Right lobe of liver (tissue), 6 donors: ENCODE measurements at regions not wholly inside any gene's neighbourhood (a gene's known extent, or its start where the extent isn't known, plus 50 kb on each side); places are given as distances from the start of the nearest gene placed in this dataset.
A peak's percentile ranks its signal among the peaks of the same experiment; 100 is the strongest.

ENCODE experiments used
- ATAC-seq, 4 donors: fragments of 200-7000 bp; cut with Tn5 transposase; one replicate each; pipeline ENCODE4 v1.9.1; 2020; ENCODE audit warnings: mild to moderate bottlenecking in 4 of 4, moderate library complexity in 4 of 4
- DNase-seq, 3 donors: peaks; one replicate each; pipeline ENCODE4 v3.0.0-alpha.2; 2020
- H3K27ac ChIP-seq, 3 donors: fragments of 200-600 bp; one replicate each; pipeline ENCODE4 v1.8.0; 2022
- H3K27me3 ChIP-seq, 2 donors: fragments of 200-600 bp; one replicate each; pipeline ENCODE4 v1.8.0; 2022
- H3K36me3 ChIP-seq, 4 donors: fragments of 200-600 bp; sonication (generic) in 1 of 4; one replicate each; pipeline versions ENCODE4 v1.5.1 to v1.8.0; 2017 to 2022; ENCODE audit warnings: control low read depth in 1 of 4
- H3K4me1 ChIP-seq, 4 donors: fragments of 200-600 bp; sonication (generic) in 1 of 4; one replicate each; pipeline versions ENCODE4 v1.5.1 to v1.8.0; 2017 to 2022; ENCODE audit warnings: control low read depth in 1 of 4
- H3K4me3 ChIP-seq, 3 donors: fragments of 200-600 bp; one replicate each; pipeline ENCODE4 v1.8.0; 2022
- H3K9me3 ChIP-seq, 4 donors: fragments of 200-600 bp; sonication (generic) in 1 of 4; one replicate each; pipeline versions ENCODE4 v1.5.1 to v1.8.0; 2017 to 2022; ENCODE audit warnings: control low read depth in 1 of 4
- POLR2A ChIP-seq: fragments of 450-650 bp; IDR thresholded peaks from one replicate; pipeline ENCODE4 v1.6.1; 2017; ENCODE audit warnings: antibody characterized with exemption, mild to moderate bottlenecking
- WGBS: methylation state at CpG from one replicate; pipeline ENCODE4 v1.1.6; 2018; ENCODE audit warnings: low coverage, low lambda C conversion rate; ENCODE audit not compliant: insufficient coverage; ENCODE audit errors: missing lambda C conversion rate; 5-methylcytosine and 5-hydroxymethylcytosine counted together
- intact Hi-C, 2 donors: fragments of 100-400 bp; cut with DNase I; formaldehyde crosslinking; loops; one replicate each; pipeline versions ENCODE4 v1.11.2 to v1.14.1; 2022
- TF ChIP-seq, protein P1 (sequence below), 4 donors: fragments of 200-600 bp in 3 of 4; fragments of 450-650 bp in 1 of 4; IDR thresholded peaks; one replicate each; pipeline versions ENCODE4 v1.5.1 to v1.8.0; 2016 to 2022; ENCODE audit warnings: antibody characterized with exemption in 4 of 4, mild to moderate bottlenecking in 2 of 4
- donor health status: DM: no; HTN: yes; CAD: no.
- donor health status: DM: no; HTN: no; CAD: no.
- donor health status: DM: no; HTN: no; CAD: no.
- donor health status: DM: no; HTN: yes; CAD: no.
- donor health status: DM: no; HTN: yes; CAD: no.

DNA sequence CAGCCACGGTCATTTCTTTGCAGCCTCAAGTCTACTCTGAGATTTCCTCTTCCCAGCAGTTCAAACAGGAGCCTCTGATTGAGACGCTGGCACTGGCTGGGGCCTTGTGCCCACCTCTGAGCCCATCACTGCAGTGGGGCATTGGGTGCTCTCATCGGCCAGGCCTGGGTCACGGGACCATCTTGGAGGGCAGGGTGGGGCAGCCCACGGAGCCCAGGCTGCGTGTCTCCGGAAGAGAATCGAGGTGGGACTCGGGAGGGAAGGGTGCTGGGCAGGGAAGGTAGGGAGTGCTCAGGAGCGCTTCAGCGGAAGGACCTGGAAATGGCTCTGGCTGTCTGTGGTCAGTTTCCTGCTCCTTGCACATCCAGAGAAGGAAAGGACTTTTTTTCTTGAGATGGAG lies 82.4 kb downstream of the RTP5 start:
- intact Hi-C loops = no loop called here
- TF ChIP-seq, protein P1, sequence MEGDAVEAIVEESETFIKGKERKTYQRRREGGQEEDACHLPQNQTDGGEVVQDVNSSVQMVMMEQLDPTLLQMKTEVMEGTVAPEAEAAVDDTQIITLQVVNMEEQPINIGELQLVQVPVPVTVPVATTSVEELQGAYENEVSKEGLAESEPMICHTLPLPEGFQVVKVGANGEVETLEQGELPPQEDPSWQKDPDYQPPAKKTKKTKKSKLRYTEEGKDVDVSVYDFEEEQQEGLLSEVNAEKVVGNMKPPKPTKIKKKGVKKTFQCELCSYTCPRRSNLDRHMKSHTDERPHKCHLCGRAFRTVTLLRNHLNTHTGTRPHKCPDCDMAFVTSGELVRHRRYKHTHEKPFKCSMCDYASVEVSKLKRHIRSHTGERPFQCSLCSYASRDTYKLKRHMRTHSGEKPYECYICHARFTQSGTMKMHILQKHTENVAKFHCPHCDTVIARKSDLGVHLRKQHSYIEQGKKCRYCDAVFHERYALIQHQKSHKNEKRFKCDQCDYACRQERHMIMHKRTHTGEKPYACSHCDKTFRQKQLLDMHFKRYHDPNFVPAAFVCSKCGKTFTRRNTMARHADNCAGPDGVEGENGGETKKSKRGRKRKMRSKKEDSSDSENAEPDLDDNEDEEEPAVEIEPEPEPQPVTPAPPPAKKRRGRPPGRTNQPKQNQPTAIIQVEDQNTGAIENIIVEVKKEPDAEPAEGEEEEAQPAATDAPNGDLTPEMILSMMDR (IDR thresholded peaks at IDR 0.05) = no peak
- no peak for TF ChIP-seq POLR2A
- DNase-seq (peak in 1 of 3 donors; percentile 33), ATAC-seq (no peak)
- H3K4me3 ChIP-seq = no peak overlapping the region
- no peaks in the 10 kb centered on the region for H3K9me3 ChIP-seq
- 94% methylated on average over 7 of the region's 11 CpGs for WGBS
- no peaks in the 10 kb centered on the region for H3K36me3 ChIP-seq
- no peaks in the 10 kb centered on the region for H3K27me3 ChIP-seq
- H3K27ac ChIP-seq = no peak overlapping the region
- peaks cover 0 to 9% (median 2%) of the 10 kb centered on the region in 4 donors for H3K4me1 ChIP-seq

DNA sequence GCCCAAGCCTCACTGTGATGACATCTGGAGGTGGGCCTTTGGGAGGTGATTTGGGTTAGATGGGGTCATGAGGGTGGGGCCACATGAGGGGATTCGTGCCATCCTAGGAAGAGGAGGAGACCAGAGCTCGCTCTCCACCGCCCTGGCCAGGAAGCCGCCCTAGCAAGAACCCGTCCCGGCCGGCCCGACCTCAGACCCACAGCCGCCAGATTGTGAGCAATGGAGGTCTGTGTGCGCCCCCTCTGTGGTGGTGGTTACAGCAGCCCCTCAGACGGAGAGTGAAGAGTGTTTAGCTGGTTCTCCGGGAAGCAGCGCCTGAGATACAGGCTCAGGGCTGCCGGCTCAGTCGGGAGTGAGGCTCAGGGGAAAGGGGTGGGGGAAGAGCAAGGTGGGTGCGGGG lies 83.3 kb downstream of the RTP5 start:
- no peak overlapping the region for H3K27ac ChIP-seq
- WGBS = 82% methylated on average over 6 of the region's 16 CpGs
- ATAC-seq (no peak), DNase-seq (peak in 1 of 3 donors; percentile 30)
- H3K27me3 ChIP-seq = no peaks in the 10 kb centered on the region
- H3K4me1 ChIP-seq = peaks cover 0 to 9% (median 2%) of the 10 kb centered on the region in 4 donors
- H3K9me3 ChIP-seq = no peaks in the 10 kb centered on the region
- intact Hi-C loops = no loop called here
- H3K4me3 ChIP-seq = no peak overlapping the region
- no peaks in the 10 kb centered on the region for H3K36me3 ChIP-seq
- no peak for TF ChIP-seq POLR2A
- TF ChIP-seq, protein P1 (IDR thresholded peaks at IDR 0.05) = no peak

DNA sequence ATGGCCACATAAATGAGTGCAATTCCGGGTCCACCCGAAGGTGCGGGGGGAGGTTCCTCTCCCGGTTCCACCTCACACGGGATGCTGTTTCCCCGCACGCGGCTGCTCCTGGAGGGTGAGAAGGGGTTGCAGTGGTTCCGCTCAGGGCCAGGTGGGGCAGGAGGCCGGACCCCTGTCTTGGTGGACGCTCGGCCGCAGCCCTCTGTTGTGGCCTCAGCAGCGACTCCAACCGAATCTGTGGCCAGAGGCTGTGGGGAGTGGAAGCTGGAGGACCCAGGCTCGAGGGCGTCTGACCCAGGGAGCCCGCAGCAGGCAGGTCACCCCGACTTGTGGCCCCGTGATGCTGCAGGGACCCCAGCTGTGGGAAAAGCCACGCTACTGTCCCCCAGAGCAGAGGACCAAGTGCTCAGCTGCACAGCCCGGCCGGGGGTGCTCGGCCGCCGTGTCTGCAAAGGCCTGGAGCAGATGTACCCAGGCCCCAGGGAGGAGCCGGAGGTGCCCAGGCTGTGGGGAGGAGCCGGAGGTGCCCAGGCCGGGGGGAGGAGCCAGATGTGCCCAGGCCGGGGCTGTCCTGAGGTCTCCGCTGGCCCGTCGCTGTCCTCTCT lies 83.9 kb downstream of the RTP5 start:
- Histone ChIP-seq H3K27ac (no peak overlapping the region), H3K4me1 (peaks cover 0 to 9% (median 2%) of the 10 kb centered on the region in 4 donors), H3K9me3 (no peaks in the 10 kb centered on the region), H3K27me3 (no peaks in the 10 kb centered on the region), H3K4me3 (no peak overlapping the region), H3K36me3 (no peaks in the 10 kb centered on the region)
- TF ChIP-seq, protein P1 (IDR thresholded peaks at IDR 0.05) = no peak
- TF ChIP-seq POLR2A = no peak
- WGBS = no CpG with 5 or more reads among the region's 33 CpGs
- ATAC-seq (no peak), DNase-seq (peak in 1 of 3 donors; percentile 34)
- intact Hi-C loops = no loop called here

DNA sequence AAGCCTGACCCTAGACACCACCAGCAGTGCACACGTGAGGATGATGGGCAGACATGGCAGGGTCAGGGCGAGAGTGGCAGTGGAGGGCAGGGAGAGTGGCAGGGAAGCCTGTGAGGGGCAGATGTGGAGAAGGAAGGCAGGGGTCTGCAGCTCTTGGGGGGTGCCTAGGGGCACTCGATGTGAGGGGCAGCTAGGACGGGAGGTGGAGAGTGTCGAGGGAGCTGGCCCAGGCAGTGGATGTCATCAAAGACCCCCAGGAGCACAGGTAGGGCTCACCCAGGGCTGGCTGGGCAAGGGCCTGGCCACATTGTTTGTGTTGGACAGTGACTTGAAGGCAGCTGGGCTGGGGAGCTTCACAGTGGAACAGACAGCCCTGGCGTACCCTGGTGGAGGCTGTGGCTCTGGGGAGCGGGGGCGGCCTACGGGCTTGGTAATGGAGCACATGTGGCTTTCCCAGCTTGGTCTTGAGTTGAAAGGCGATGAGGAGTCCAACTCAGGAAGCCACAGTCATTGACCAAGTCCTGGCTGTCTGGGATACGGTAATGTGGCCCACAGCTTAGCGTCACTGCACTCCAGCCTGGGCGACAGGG lies 87.1 kb downstream of the RTP5 start:
- TF ChIP-seq, protein P1 (IDR thresholded peaks at IDR 0.05) = no peak
- no peak for TF ChIP-seq POLR2A
- no peaks in the 10 kb centered on the region for H3K27me3 ChIP-seq
- H3K4me1 ChIP-seq = no peaks in the 10 kb centered on the region
- no peak for ATAC-seq
- no peaks in the 10 kb centered on the region for H3K36me3 ChIP-seq
- no peak overlapping the region for H3K4me3 ChIP-seq
- DNase-seq = no peak
- intact Hi-C loops = no loop called here
- 94% methylated on average over 8 of the region's 13 CpGs for WGBS
- no peaks in the 10 kb centered on the region for H3K9me3 ChIP-seq
- H3K27ac ChIP-seq = no peak overlapping the region
